SK-N-SH (cell line): ENCODE measurements at regions not wholly inside any gene's neighbourhood (a gene's known extent, or its start where the extent isn't known, plus 50 kb on each side); places are given as distances from the start of the nearest gene placed in this dataset.
"Not testable (repeated sequence)": the region's sequence is repeated elsewhere in the genome, so short reads cannot be mapped to it uniquely, and the experiment has no call there.

Experiments
- CTCF ChIA-PET: fragments of 300-600, 350-600 bp; formaldehyde crosslinking; extraction: SDS; loops from one replicate; lab custom pipeline; 2021; lab: Yijun Ruan, JAX
- POLR2A ChIA-PET: fragments of 350-600 bp; sonication (Branson Sonifier 250); formaldehyde crosslinking; extraction: SDS; loops from one replicate; lab custom pipeline; 2020; ENCODE audit warnings: antibody characterized with exemption, inconsistent platforms; lab: Yijun Ruan, JAX
- DNase-seq: peaks from one replicate; pipeline ENCODE4 v3.0.0; 2012
- H2AFZ ChIP-seq: fragments of 200-600 bp; sonication (generic); 2 replicates; pipeline ENCODE4 v1.8.1; 2016; ENCODE audit warnings: antibody characterized with exemption, mild to moderate bottlenecking, low read depth
- H3F3A ChIP-seq: fragments of 200-600 bp; sonication (generic); replicated peaks from 2 replicates; pipeline ENCODE3; 2016; ENCODE audit warnings: antibody characterized with exemption, mild to moderate bottlenecking; ENCODE audit not compliant: insufficient read depth
- H3K27ac ChIP-seq, 2 experiments: fragments of 200-500 bp in 1 of 2; fragments of 200-600 bp in 1 of 2; sonication (Bioruptor generic) in 1 of 2; sonication (generic), shearing (Covaris generic) in 1 of 2; 2 replicates each; pipeline versions ENCODE4 v1.5.1 to v1.6.1; 2014 to 2016; ENCODE audit warnings: low read depth in 2 of 2, inconsistent platforms in 1 of 2, low read length in 1 of 2, mild to moderate bottlenecking in 1 of 2, mixed read lengths in 1 of 2
- H3K27me3 ChIP-seq: fragments of 200-600 bp; sonication (generic), shearing (Covaris generic); 2 replicates; pipeline ENCODE4 v1.6.1; 2016; ENCODE audit warnings: mixed run types; ENCODE audit not compliant: insufficient read depth
- H3K36me3 ChIP-seq, 2 experiments: fragments of 200-500 bp in 1 of 2; fragments of 200-600 bp in 1 of 2; sonication (Bioruptor generic) in 1 of 2; sonication (generic) in 1 of 2; replicated peaks in 1 of 2; 2 replicates each; pipeline versions ENCODE3 to v1.5.1; 2014 to 2016; ENCODE audit warnings: low read length in 1 of 2, mild to moderate bottlenecking in 1 of 2; ENCODE audit not compliant: insufficient read depth in 2 of 2, control insufficient read depth in 1 of 2
- H3K4me1 ChIP-seq, 2 experiments: fragments of 200-500 bp in 1 of 2; fragments of 200-600 bp in 1 of 2; sonication (Bioruptor generic) in 1 of 2; sonication (generic), shearing (Covaris generic) in 1 of 2; 2 replicates each; pipeline versions ENCODE4 v1.5.1 to v1.6.1; 2014 to 2016; ENCODE audit warnings: low read depth in 1 of 2, low read length in 1 of 2, mixed run types in 1 of 2; ENCODE audit not compliant: insufficient read depth in 2 of 2, control insufficient read depth in 1 of 2
- H3K4me2 ChIP-seq: fragments of 200-600 bp; sonication (generic), shearing (Covaris generic); 2 replicates; pipeline ENCODE4 v1.6.1; 2017; ENCODE audit warnings: mixed run types
- H3K4me3 ChIP-seq, 2 experiments: fragments of 200-500 bp in 1 of 2; fragments of 200-600 bp in 1 of 2; sonication (Bioruptor generic) in 1 of 2; sonication (generic), shearing (Covaris generic) in 1 of 2; 2 replicates each; pipeline versions ENCODE4 v1.5.1 to v1.8.1; 2014 to 2016; ENCODE audit warnings: low read depth in 2 of 2, inconsistent platforms in 1 of 2, low read length in 1 of 2, mild to moderate bottlenecking in 1 of 2, mixed read lengths in 1 of 2, moderate library complexity in 1 of 2
- H3K79me2 ChIP-seq: fragments of 200-600 bp; sonication (generic); 2 replicates; pipeline ENCODE4 v1.8.1; 2017; ENCODE audit warnings: mild to moderate bottlenecking; ENCODE audit not compliant: insufficient read depth
- H3K9ac ChIP-seq: fragments of 200-600 bp; sonication (generic); 2 replicates; pipeline ENCODE4 v1.6.1; 2017; ENCODE audit warnings: mixed run types
- H3K9me2 ChIP-seq: fragments of 200-600 bp; sonication (generic); 2 replicates; pipeline ENCODE4 v1.6.1; 2017; ENCODE audit warnings: mixed run types
- H3K9me3 ChIP-seq: fragments of 200-600 bp; sonication (generic); 2 replicates; pipeline ENCODE4 v1.6.1; 2017; ENCODE audit warnings: mixed run types, mild to moderate bottlenecking, moderate library complexity
- H4K20me1 ChIP-seq: fragments of 200-600 bp; sonication (generic); 2 replicates; pipeline ENCODE4 v1.6.1; 2017; ENCODE audit warnings: mild to moderate bottlenecking, mixed run types; ENCODE audit not compliant: insufficient read depth
- CHD2 ChIP-seq: fragments of 150-350 bp; IDR thresholded peaks from 2 replicates; pipeline ENCODE4 v1.6.1; 2018; ENCODE audit warnings: low read length; ENCODE audit not compliant: partially characterized antibody
- EP300 ChIP-seq, 2 experiments: IDR thresholded peaks; 2 replicates each; pipeline versions ENCODE4 v1.4.0 to v1.6.1; 2012; ENCODE audit warnings: borderline replicate concordance in 1 of 2, low read depth in 1 of 2, low read length in 1 of 2
- EZH2phosphoT487 ChIP-seq: fragments of 200-600 bp; sonication (generic); IDR thresholded peaks from 2 replicates; pipeline ENCODE4 v1.6.1; 2017; ENCODE audit warnings: low read depth, mixed run types, mild to moderate bottlenecking, antibody characterized with exemption, moderate library complexity, borderline replicate concordance
- FOXM1 ChIP-seq: IDR thresholded peaks from 2 replicates; pipeline ENCODE4 v1.4.0; 2012; ENCODE audit warnings: low read depth, mild to moderate bottlenecking
- GABPA ChIP-seq: IDR thresholded peaks from 2 replicates; pipeline ENCODE4 v1.4.0; 2012; ENCODE audit warnings: low read depth, mild to moderate bottlenecking
- GATA2 ChIP-seq: sonication (generic); formaldehyde crosslinking; IDR thresholded peaks from 2 replicates; pipeline ENCODE4 v1.5.0; 2020; ENCODE audit warnings: mild to moderate bottlenecking, missing genetic modification reagents
- JUND ChIP-seq: IDR thresholded peaks from 2 replicates; pipeline ENCODE4 v1.4.0; 2012
- NRF1 ChIP-seq: IDR thresholded peaks from 2 replicates; pipeline ENCODE4 v1.6.1; 2012; ENCODE audit warnings: low read depth, mild to moderate bottlenecking, low read length
- POLR2AphosphoS5 ChIP-seq: IDR thresholded peaks from 2 replicates; pipeline ENCODE4 v1.6.1; 2012; ENCODE audit warnings: low read depth, low read length
- RAD21 ChIP-seq: IDR thresholded peaks from 2 replicates; pipeline ENCODE4 v1.6.1; 2012; ENCODE audit warnings: mild to moderate bottlenecking, low read length
- REST ChIP-seq: IDR thresholded peaks from 2 replicates; pipeline ENCODE4 v1.6.1; 2012; ENCODE audit warnings: mild to moderate bottlenecking, low read depth, low read length, moderate library complexity
- RXRA ChIP-seq: IDR thresholded peaks from 2 replicates; pipeline ENCODE4 v1.4.0; 2012; ENCODE audit warnings: low read depth, mild to moderate bottlenecking, borderline replicate concordance
- TAF1 ChIP-seq: IDR thresholded peaks from 2 replicates; pipeline ENCODE4 v1.6.1; 2012; ENCODE audit warnings: low read depth, mild to moderate bottlenecking, low read length, moderate library complexity, borderline replicate concordance
- TCF12 ChIP-seq: IDR thresholded peaks from 2 replicates; pipeline ENCODE4 v1.4.0; 2012
- YY1 ChIP-seq: IDR thresholded peaks from 2 replicates; pipeline ENCODE4 v1.4.0; 2012; ENCODE audit warnings: low read depth, mild to moderate bottlenecking
- WGBS: methylation state at CpG from one replicate; pipeline ENCODE4 v1.1.6; 2017; ENCODE audit warnings: low lambda C conversion rate; 5-methylcytosine and 5-hydroxymethylcytosine counted together
- TF ChIP-seq, protein P1 (sequence below): IDR thresholded peaks from 2 replicates; pipeline ENCODE4 v1.4.0; 2012; ENCODE audit warnings: low read depth, borderline replicate concordance
- TF ChIP-seq, protein P2 (sequence below): fragments of 150-350 bp; IDR thresholded peaks from 2 replicates; pipeline ENCODE4 v1.6.1; 2016; ENCODE audit warnings: mild to moderate bottlenecking, low read depth, low read length

DNA sequence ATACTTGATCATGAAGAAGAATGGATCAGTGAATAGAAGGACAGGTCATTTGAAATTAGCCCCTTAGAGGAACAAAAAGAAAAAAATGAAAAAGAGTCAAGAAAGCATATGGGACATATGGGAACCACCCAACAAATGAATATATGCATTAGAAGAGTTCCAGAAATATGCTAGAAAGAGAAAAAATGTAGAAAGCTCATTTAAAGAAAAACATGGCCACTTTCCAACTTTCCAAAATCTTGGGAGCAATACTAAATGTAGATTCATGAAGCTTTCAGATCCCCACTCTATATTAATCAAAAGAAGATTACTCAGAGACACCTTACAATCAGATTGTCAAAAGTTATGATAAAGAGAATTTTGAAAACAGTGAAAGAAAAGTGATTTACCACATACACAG lies 334.8 kb upstream of the NMUR2 start:
- H3K36me3 ChIP-seq: no peaks in the 10 kb centered on the region
- no peak overlapping the region for H3K27ac ChIP-seq
- no peaks in the 10 kb centered on the region for H4K20me1 ChIP-seq
- H3K27me3 ChIP-seq: no peaks in the 10 kb centered on the region
- H3K9me3 ChIP-seq: no peaks in the 10 kb centered on the region; the same call in 1 of the 2 replicates
- no peak overlapping the region for H3K9ac ChIP-seq
- no peaks in the 10 kb centered on the region for H3F3A ChIP-seq
- no peaks in the 10 kb centered on the region for H3K9me2 ChIP-seq
- no peak overlapping the region for H3K4me2 ChIP-seq
- H2AFZ ChIP-seq: no peak overlapping the region
- CTCF ChIA-PET: interaction anchor here (0.6 kb wide), 1 partner anchor 691 kb away, joined by 3 read pairs; no protein-coding TSS in a partner anchor
- TF ChIP-seq, protein P1, sequence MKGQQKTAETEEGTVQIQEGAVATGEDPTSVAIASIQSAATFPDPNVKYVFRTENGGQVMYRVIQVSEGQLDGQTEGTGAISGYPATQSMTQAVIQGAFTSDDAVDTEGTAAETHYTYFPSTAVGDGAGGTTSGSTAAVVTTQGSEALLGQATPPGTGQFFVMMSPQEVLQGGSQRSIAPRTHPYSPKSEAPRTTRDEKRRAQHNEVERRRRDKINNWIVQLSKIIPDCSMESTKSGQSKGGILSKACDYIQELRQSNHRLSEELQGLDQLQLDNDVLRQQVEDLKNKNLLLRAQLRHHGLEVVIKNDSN: no peak
- TF ChIP-seq, protein P2, sequence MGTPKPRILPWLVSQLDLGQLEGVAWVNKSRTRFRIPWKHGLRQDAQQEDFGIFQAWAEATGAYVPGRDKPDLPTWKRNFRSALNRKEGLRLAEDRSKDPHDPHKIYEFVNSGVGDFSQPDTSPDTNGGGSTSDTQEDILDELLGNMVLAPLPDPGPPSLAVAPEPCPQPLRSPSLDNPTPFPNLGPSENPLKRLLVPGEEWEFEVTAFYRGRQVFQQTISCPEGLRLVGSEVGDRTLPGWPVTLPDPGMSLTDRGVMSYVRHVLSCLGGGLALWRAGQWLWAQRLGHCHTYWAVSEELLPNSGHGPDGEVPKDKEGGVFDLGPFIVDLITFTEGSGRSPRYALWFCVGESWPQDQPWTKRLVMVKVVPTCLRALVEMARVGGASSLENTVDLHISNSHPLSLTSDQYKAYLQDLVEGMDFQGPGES: no peak
- TF ChIP-seq NRF1 (no peak), CHD2 (no peak), RAD21 (no peak), POLR2AphosphoS5 (no peak), RXRA (no peak), TAF1 (no peak), GABPA (no peak), EZH2phosphoT487 (no peak), YY1 (no peak), EP300 (IDR thresholded peaks at IDR 0.05; ENCODE audit: borderline replicate concordance in 1 of 2, low read depth in 1 of 2, low read length in 1 of 2) (no peak), FOXM1 (no peak), JUND (no peak), GATA2 (CRISPR knock-in tag) (no peak), REST (no peak), TCF12 (no peak)
- TF ChIP-seq, all 33 proteins: peak for 0
- POLR2A ChIA-PET: no interaction called here
- no peak overlapping the region for H3K4me3 ChIP-seq
- no peak for DNase-seq
- H3K79me2 ChIP-seq: no peaks in the 10 kb centered on the region
- H3K4me1 ChIP-seq: no peaks in the 10 kb centered on the region

- H3K9me3 ChIP-seq, DNase-seq, H3K4me2 ChIP-seq, CTCF ChIA-PET, H3K27me3 ChIP-seq, H2AFZ ChIP-seq, H3F3A ChIP-seq, H3K27ac ChIP-seq, H3K4me1 ChIP-seq, H3K36me3 ChIP-seq, H3K79me2 ChIP-seq, H4K20me1 ChIP-seq, POLR2A ChIA-PET, H3K9ac ChIP-seq, H3K9me2 ChIP-seq, H3K4me3 ChIP-seq: not testable (repeated sequence)
- WGBS: no CpG with 5 or more reads among the region's 10 CpGs
These were observed 336.0 kb upstream of the NMUR2 start for GRCh38 chr5:152741126-152741525.

GRCh38 chr5:152787709-152788217 lies 382.7 kb upstream of the NMUR2 start:
- H2AFZ ChIP-seq, H3K79me2 ChIP-seq, CTCF ChIA-PET, H3K9me2 ChIP-seq, H3K4me1 ChIP-seq, H3K27me3 ChIP-seq, H3K9ac ChIP-seq, H3K9me3 ChIP-seq, H3K36me3 ChIP-seq, POLR2A ChIA-PET, H3F3A ChIP-seq, H3K4me2 ChIP-seq, H4K20me1 ChIP-seq, DNase-seq, H3K27ac ChIP-seq, H3K4me3 ChIP-seq: not testable (repeated sequence)
- 3% methylated on average over 6 of the region's 6 CpGs for WGBS
